Fibroblast of villous mesenchyme (primary cell): ENCODE measurements at regions not wholly inside any gene's neighbourhood (a gene's known extent, or its start where the extent isn't known, plus 50 kb on each side); places are given as distances from the start of the nearest gene placed in this dataset.

ENCODE experiments used
- DNase-seq: peaks from one replicate; pipeline ENCODE4 v3.0.0-alpha.2; 2010; ENCODE audit warnings: low read depth
- H3K4me3 ChIP-seq: 2 replicates; pipeline ENCODE4 v1.5.1; 2011; ENCODE audit warnings: low read depth, mild to moderate bottlenecking, low read length
- CTCF ChIP-seq: IDR thresholded peaks from 2 replicates; pipeline ENCODE4 v1.5.1; 2012; ENCODE audit warnings: low read depth, mild to moderate bottlenecking, low read length; ENCODE audit not compliant: insufficient read depth

- no peak for TF ChIP-seq CTCF
- DNase-seq: no peak
- no peak overlapping the region for H3K4me3 ChIP-seq
Measured at GRCh38 chr7:49669692-49670260, 103.7 kb upstream of the VWC2 start.

- TF ChIP-seq CTCF: no peak
- no peak for DNase-seq
Measured at GRCh38 chr7:49670991-49671390, 102.4 kb upstream of the VWC2 start.

GRCh38 chr7:49692516-49692915, 80.9 kb upstream of the VWC2 start:
- no peak overlapping the region for H3K4me3 ChIP-seq
- TF ChIP-seq CTCF: no peak
- no peak for DNase-seq

More at GRCh38 chr7:49670991-49671390, 102.4 kb upstream of the VWC2 start:
- H3K4me3 ChIP-seq: no peak overlapping the region

- no peak for DNase-seq
- no peak for TF ChIP-seq CTCF
- H3K4me3 ChIP-seq: no peak overlapping the region
Measured at GRCh38 chr7:49695971-49696370, 77.5 kb upstream of the VWC2 start.

- TF ChIP-seq CTCF: no peak
- H3K4me3 ChIP-seq: no peak overlapping the region
- DNase-seq: no peak
Measured at GRCh38 chr7:49700841-49701240, 72.6 kb upstream of the VWC2 start.

GRCh38 chr7:49702099-49702498, 71.3 kb upstream of the VWC2 start:
- no peak overlapping the region for H3K4me3 ChIP-seq
- no peak for DNase-seq
- no peak for TF ChIP-seq CTCF

- no peak for TF ChIP-seq CTCF
- H3K4me3 ChIP-seq: no peak overlapping the region
Measured at GRCh38 chr7:49703337-49703736, 70.1 kb upstream of the VWC2 start.

More at GRCh38 chr7:49703337-49703736, 70.1 kb upstream of the VWC2 start:
- no peak for DNase-seq
